ENCODE measurements at regions not wholly inside any gene's neighbourhood (a gene's known extent, or its start where the extent isn't known, plus 50 kb on each side); places are given as distances from the start of the nearest gene placed in this dataset.

GRCh38 chr16:52114379-52114778 lies 432.6 kb downstream of the TOX3 start:
- TF ChIP-seq POLR2AphosphoS5 (IDR thresholded peaks at IDR 0.05; ENCODE audit: insufficient read depth in 1 of 2, low read depth in 1 of 2): no peak
- TF ChIP-seq CTCF (IDR thresholded peaks at IDR 0.05): no peak
- TF ChIP-seq POLR2A (IDR thresholded peaks at IDR 0.05): no peak

Measured in vagina (tissue), 2 donors.